ENCODE measurements at regions not wholly inside any gene's neighbourhood (a gene's known extent, or its start where the extent isn't known, plus 50 kb on each side); places are given as distances from the start of the nearest gene placed in this dataset.
"Not testable (repeated sequence)": the region's sequence is repeated elsewhere in the genome, so short reads cannot be mapped to it uniquely, and the experiment has no call there.

DNA sequence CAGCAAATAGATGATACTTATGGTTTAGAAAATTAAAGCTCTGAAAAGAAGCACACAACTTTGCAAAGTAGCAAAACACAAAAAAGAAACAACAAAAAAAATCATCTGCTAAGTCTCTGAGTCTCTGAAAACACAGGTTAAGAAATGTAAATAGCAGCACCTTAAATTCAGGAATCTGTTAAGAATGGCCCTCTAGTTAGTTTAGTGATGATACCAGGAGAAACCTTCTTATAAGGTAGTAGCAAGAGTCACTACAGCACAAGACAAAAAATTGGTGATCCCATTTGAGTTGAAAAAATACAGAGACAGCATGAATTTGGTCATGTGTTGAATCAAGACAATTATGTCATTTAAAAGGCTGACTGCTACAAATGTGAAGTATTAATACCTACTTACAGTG, 308.2 kb upstream of the ADGRL3 start:
- DNase-seq (ENCODE audit: low spot score), result no peak

DNA sequence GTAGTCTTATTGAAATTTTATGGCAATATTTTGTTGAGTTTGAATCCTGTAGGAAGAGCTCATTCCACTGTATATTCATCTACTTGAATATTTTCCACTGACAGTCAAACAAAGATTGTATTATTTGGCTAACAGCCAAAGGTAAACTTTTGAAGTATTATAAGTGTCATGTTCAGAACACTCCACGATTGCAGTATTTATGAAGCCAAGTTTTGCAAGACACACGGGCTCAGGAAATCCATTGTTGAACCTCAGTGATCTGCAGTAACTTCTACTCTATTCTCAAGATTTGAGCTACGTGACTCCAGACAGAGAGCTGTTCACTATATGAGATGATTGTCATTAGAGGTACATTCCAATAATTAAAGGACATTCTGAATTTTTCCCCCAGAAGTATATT, 302.7 kb upstream of the ADGRL3 start:
- no peak for DNase-seq (ENCODE audit: low spot score)

DNA sequence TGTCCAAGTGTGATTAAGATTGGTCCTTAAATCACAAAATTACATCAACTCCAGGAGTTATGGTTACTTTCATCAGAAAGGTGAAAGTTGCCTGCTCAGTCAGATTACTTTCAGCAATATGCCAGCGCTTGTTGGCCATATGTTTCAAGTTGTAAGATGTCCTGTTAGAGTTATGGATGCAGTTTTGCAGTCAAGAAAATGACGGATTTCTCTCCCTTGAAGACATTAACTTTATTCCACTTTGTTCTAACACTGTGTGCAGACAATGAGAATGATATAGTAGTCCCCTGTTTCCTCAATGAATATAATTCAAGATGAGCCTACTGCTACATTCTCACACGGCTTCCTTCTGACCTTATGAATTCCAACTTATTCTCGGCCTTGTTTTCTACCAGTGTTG, 295.0 kb upstream of the ADGRL3 start:
- DNase-seq (ENCODE audit: low spot score), result no peak

DNA sequence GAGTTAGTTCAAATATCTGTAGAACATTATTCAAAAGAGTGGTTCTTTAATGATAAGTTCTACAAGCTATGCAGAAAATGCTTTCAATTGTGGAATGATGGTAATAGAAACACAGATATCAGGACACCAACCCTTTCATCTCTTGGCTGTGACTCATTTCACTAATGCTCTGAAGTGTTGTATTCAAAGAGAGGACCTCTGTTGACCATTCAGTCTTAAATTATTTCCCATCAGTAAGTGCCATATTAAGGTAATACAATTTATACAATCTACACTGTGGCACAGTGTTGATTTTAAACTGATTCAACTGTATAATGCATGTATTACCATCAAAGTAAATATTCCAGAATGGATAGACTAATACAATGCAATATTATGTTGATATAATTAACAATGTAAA, 289.0 kb upstream of the ADGRL3 start:
- no peak for DNase-seq (ENCODE audit: low spot score)

DNA sequence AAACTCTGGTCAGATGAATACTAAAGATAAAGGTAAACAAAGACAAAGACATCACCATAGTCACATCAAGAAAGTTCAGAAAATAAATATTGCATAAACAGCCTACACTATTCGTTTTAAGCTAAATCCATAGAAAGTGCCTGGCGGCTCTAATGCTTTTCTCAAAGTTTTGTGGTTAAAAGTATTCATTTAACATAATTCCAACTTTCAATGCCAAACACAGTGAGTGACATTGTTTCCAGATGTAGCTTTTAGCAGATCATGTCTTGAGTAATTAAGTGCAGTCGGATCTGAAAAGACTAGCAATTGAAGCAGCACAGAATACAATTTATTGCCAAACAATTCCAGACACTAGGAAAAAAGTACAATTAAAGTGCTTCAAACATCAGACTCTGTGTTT, 287.1 kb upstream of the ADGRL3 start:
- no peak for DNase-seq (ENCODE audit: low spot score)

DNA sequence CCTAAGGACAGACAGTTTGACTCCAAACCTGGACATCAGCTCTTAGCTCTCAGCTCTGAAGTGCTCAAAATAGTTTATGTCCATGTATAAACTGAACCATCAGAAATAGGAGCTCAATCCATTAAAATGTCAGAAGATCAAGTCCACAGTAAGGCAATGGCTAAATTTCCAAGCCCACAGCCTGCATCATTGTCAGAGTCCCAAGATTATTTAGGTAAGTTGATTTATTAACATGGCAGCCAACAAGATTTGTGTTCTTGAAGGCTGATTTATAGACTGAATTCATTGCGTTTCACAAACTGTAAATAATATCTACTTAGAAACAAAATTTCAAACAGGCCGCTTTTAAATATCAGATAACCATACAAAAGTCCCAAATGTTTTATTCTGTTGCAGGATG, 286.5 kb upstream of the ADGRL3 start:
- DNase-seq (ENCODE audit: low spot score), result no peak

DNA sequence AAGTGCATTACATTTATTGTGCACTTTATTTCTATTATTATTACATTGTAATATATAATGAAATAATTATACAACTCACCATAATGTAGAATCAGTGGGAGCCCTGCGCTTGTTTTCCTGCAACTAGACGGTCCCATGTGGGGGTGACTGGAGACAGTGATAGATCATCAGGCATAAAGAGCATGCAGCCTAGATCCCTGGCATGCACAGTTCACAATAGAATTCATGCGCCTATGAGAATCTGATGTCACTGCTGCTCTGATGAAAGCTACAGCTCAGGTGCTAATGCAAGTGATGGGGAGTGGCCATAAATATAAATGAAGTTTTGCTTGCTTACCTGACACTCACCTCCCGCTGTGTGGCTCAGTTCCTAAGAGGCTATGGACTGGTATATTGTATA, 278.4 kb upstream of the ADGRL3 start:
- DNase-seq (ENCODE audit: low spot score), result not testable (repeated sequence)

DNA sequence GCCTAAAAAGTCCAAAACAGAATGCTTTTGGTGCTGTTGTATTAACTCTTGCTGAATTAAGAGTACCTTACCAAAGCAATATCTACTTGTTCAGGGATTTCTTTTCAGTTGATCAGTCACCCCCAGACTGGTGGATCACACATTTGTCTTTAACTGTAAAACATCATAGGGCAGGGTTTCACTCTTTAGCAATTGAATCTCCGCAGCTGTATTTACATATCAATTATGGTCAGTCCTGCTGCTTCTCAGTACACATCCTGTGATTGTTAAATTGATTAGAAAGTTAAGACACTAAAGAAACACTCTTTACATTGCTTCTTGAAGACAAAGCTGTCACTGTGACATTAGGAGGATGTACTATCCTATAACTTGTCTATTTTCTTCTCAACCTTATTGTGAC, 277.1 kb upstream of the ADGRL3 start:
- DNase-seq (ENCODE audit: low spot score), result no peak

DNA sequence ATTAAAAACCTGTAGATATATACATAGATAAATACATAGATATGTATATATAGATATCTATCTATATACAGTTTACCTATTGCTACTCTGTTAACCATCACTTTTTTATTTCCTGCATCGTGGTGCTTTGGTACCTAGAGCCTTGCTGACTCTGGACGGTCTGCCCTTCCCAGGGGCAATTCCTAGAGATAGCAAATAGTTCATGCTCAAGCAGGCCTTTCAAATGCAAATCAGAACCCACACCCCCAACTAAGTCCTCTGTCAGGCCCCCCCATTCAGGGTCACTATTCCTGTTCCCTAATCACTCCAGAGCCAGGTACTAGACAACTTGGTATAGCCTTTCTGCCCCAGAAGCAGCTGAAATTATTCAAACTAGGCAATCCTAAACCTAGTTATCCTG, 273.5 kb upstream of the ADGRL3 start:
- DNase-seq (ENCODE audit: low spot score), result no peak

DNA sequence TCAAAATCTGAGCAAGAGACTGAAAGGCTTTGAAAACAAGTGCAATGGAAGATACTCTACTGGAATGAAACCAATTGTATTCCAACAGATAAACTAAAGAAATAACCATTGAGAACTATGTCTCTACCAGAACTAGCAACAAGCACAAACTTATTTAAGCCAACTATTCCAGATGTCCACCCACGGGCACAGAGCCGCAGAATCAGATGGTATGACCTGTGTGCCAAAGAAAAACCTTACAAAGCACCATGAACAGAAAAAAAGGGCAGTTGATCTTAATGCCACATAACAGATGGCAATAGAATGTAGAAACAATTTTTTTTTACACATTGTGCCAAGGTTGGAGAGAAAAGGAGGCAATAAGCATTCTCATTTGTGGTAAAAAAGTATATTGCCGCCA, 269.3 kb upstream of the ADGRL3 start:
- no peak for DNase-seq (ENCODE audit: low spot score)

DNA sequence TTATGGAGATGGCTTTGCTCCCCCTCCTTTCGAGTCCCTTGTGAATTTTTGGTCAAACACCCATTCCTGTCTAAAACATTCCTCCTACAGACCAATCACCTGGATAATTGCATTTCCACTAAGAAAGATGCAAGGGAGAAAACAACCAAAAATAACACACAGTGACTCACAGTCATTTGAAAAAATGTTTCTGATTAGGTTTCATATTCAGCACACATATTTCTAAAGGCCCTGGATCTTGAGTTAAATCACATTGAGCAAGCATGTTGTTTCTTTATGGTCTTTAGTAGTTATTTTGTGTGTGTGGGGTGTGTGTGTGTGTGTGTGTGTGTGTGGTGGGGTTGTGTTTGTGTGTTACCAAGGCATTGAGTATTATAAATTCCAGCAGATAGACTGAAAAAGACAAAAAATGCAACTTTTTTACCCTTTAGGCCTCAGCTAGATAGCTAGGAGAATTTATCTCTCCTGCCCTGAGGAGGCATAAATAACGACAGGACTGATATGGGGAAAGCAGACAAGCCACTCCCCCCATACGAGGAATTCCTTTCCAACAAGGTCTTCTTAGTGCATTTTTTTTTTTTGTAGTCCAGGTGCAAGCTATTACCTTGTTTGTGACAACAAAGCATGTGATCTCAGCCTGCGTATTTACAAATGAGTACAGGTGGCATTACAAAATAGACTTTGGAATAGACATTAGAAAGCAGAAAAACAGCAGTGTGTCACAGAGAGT, 265.4 kb upstream of the ADGRL3 start:
- no peak for DNase-seq (ENCODE audit: low spot score)

DNA sequence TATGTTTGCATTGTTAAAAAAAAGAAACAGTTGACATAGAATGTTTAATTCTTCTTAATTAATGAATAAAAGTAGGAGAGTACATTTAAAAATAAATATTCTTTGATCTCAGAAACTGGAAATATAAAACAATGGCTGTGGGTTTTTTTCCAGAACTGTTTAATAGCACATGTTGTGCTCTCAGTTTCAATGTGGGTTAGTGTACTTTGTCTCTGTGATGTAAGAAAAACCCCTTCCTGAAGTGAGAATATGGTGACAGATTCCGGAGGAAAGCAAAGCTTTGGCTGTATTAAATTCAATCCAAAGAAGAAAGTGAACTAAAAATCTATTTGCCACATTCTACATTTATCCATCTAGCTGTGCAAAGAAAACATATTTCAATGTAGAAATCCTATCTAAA, 261.9 kb upstream of the ADGRL3 start:
- no peak for DNase-seq (ENCODE audit: low spot score)

DNA sequence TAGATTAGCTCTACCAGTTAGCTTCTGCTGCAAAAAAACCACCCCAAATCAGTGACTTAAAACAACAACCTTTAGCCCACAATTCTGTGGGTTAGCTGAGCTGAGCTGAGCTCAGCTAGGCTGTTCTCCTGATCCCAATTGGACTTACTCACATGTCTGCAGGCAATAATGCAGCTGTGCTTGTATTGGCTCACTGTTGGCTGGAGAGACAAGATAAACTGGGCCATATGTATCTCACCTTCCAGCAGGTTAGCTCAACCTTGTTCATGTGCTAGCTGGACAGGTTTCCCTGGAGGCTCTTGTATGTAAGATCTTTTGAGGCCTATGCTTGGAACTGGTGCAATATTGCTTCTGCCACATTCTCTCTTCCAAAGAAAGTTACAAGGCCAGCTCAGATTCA, 261.5 kb upstream of the ADGRL3 start:
- DNase-seq (ENCODE audit: low spot score), result no peak

DNA sequence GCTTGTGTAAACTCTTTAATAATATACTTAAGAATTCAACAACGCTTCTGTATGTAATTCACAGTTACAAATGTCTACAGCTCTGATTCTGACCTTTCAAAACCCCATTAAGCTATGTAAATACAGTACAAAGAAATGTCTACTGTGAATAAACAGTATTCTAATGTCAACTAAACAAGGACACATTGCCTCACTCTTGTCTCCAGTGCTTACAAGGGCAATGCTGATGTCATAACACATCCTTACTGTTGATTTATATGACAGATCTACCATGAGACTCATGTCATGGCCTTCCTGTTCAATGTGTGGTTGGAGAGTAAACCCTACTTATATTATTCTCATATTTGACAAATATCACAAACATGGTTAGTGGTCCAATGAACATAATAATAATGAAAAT, 256.1 kb upstream of the ADGRL3 start:
- no peak for DNase-seq (ENCODE audit: low spot score)

DNA sequence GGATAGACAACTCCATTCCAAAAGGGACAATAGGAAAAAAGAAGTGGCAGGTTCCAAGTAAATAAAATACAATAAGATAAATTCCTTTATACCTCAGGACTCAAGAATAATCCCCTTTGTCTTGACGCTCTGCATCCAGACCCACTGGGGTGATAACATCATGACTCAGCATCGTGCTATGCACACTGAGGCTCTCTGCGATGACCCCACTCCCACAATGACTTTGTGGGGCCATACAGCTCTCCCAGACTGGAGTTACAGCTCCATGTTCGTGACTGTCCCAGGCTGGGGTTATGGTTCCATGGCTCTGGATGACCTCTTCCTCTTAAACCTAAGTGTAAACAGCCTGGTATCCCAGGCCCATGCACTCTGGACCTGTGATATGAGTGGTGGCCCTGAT, 254.5 kb upstream of the ADGRL3 start:
- no peak for DNase-seq (ENCODE audit: low spot score)

DNA sequence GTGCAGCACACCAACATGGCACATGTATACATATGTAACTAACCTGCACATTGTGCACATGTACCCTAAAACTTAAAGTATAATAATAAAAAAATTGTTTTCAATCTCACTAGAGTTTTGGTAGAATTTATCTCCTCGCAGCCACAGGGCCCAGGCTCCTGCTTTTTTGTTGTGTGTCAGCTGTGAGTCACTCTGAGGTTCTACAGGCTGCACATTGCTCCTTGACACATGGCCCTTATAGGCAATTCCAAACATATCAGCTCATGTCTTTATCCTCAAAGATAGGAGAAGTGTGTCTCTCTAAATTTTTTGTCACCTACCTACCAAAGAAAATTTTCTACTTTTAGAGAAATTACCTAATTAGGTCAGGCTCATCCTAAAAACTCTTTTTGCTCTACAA, 252.1 kb upstream of the ADGRL3 start:
- no peak for DNase-seq (ENCODE audit: low spot score)

DNA sequence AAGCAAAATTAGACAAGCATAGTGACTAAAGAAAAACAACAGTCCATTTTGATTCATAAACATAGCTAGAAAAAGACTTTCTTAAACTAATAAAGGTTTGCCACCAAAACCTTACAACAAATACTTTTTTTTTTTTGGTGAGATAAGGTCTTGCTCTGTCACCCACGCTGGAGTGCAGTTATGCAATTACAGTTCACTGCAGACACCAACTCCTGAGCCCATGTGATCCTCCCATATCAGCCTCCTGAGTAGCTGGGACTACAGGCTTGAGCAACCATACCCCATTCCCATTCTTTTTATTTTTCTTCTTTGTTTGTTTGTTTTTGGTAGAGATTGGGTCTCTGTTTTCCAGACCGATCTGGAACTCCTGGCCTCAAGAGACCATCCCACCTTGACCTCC, 247.2 kb upstream of the ADGRL3 start:
- DNase-seq (ENCODE audit: low spot score), result no peak

DNA sequence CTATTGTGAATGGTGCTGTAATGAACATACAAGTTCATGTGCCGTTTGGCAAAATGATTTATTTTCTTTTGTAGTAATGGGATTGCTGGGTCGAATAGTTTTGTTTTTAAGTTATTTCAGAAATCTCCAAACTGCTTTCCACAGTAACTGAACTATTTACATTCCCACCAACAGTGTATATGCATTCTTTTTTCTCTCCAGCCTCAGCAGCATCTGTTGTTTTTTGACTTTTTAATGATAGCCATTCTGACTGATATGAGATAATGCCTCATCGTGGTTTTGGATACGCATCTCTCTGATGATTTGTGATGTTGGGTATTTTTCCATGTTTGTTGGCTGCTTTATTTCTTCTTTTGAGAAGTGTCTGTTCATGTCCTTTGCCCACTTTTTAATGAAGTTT, 246.3 kb upstream of the ADGRL3 start:
- no peak for DNase-seq (ENCODE audit: low spot score)

DNA sequence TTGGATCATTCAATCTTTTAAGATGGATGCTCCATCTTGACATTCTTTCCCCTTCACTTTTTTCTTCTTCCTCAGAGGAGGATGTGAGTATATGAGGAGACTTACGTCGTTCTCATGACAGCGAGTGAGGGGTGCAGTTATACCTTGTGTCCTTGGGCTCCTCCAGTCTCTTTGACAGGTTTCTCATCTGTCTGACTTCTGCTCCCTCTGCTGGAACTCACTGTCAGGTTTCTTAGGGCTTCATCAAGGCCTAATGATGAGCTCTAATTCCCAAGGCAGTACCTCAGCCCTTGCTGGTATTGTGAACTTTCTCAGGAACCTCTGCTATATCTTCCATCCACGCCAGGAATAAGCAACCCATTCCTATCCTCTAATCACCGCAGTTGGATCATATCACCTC, 237.8 kb upstream of the ADGRL3 start:
- no peak for DNase-seq (ENCODE audit: low spot score)

DNA sequence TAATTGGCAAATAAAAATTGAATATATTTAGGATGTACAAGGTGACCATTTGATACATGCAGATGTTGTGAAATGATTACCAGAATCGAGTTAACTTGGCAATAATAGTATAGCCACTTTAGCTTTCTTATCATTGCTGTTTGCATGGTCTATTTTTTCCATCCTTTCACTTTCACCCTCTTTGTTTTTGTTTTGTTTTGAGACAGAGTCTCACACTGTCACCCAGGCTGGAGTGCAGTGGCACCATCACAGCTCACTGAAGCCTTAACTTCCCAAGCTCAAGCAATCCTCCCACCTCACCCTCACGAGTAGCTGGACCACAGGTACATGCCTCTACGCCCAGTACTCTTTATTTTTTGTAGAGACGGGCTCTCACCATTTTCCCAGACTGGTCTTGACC, 218.6 kb upstream of the ADGRL3 start:
- no peak for DNase-seq (ENCODE audit: low spot score)

DNA sequence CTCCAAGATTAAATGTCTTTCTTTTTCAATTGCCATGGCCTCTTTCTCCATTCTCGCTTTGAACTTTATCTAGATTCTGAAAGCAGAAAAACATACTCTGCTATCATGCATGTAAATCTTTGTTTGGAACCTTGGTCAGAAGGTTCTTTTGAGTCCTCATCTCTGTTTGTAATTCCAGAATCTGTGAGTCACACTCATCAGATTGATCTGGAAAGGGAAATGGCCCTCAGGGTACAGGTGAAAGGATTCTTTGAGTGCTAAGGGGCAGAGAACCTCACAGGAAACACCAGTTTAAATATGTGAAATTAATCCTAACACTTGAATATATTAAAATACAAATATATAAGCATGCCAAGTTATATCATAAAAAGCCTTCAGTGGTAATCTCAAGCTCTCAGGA, 211.0 kb upstream of the ADGRL3 start:
- no peak for DNase-seq (ENCODE audit: low spot score)

DNA sequence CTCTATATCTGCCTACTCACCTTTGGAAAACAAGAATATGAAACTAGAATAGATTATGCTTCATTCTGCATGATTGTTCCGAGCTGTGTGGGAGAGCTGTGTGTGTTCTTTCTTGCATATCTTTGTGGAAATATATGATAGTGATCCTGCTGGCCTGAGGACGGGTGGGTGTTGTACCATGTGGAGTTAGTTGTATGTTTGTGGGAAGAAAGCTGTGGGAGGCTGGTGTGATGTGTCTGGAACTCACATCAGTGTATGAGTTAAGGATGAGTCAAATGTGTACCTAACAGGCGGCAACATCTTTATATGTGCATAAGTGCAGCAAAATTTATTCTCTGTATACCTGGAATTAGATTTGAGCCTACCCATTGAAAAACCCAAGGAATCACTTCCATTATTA, 208.1 kb upstream of the ADGRL3 start:
- DNase-seq (ENCODE audit: low spot score), result no peak

DNA sequence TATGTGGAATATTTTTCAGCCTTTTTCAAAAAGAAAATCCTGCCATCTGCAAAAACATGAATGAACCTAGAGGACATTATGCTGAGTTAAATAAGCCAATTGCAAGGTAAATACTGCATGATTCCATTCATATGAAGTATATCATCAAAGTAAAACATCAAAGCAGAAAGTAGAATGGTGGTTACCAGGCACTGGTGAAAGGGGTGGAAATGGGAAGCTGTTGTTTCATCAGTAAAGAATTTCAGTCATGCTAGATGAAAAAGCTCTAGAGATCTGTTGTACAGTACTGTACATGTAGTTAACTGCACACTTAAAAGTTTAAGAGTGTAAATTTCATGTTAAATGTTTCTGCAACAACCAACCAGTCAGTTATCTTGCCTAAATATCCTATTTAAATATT, 196.8 kb upstream of the ADGRL3 start:
- DNase-seq (ENCODE audit: low spot score), result no peak

DNA sequence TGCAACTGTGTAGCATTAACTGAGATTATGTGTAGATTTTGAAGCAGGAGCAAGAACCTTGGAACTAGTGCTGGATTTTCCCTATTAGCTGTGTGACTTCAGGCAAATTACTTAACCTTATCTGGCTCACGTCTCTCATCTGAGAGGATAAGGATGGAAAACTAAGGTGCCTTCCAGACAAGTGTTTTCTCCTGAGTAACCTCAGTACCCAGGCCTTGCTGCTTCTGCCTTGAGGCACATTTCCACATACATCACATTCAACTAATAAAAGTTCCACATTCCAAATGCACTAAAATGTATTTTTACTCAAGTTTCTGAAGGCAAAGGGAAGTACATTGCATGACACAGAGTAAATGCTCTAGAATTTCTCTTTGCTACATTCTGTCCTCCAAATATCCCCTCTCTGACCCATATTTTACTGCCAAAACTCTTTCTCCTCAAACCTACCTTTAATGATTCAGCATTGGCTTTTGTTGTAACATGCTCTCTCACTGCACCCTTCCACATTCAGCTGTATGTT, 195.4 kb upstream of the ADGRL3 start:
- no peak for DNase-seq (ENCODE audit: low spot score)

DNA sequence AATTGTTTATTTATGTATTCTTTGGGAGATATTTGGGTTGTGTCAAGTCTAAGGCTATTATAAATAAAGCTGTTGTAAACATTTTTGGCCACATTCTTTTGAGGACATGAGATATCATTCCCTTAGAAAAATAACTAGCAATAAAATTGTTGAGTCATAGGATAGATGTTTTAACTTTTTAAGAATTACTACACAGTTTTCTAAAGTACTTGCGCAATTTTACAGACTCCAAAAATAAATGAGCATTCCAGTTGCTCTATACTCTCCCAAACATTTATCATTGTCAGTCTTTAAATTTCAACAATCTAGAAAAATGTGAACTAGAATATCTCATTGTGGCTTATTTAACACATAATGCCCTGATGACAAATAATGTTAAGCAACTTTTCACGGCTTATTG, 189.1 kb upstream of the ADGRL3 start:
- DNase-seq (ENCODE audit: low spot score), result no peak
